GM18951 (cell line): ENCODE measurements at regions not wholly inside any gene's neighbourhood (a gene's known extent, or its start where the extent isn't known, plus 50 kb on each side); places are given as distances from the start of the nearest gene placed in this dataset.

Experiments
- POLR2A ChIP-seq: IDR thresholded peaks from 4 replicates; pipeline ENCODE4 v1.6.1; 2011; ENCODE audit warnings: mild to moderate bottlenecking; ENCODE audit not compliant: insufficient read length, insufficient read depth; ENCODE audit errors: extremely low read depth
- in situ Hi-C: fragments of 300-500 bp; cut with MboI; formaldehyde crosslinking; loops from one replicate; pipeline ENCODE4 v1.12.0; 2022; ENCODE audit warnings: low sequenced_read_pairs, mixed read lengths, inconsistent platforms; ENCODE audit not compliant: unreplicated experiment

GRCh38 chr17:71821511-71821910 is 299.3 kb upstream of the SOX9 start:
- in situ Hi-C loops, result no loop called here
- no peak for TF ChIP-seq POLR2A

GRCh38 chr17:71824671-71825070 is 296.1 kb upstream of the SOX9 start:
- no peak for TF ChIP-seq POLR2A
- in situ Hi-C loops, result no loop called here

- TF ChIP-seq POLR2A, result no peak
- in situ Hi-C loops, result no loop called here
Observed at GRCh38 chr17:71825687-71826086, 295.1 kb upstream of the SOX9 start.

GRCh38 chr17:71828182-71828596 is 292.6 kb upstream of the SOX9 start:
- TF ChIP-seq POLR2A, result no peak
- in situ Hi-C loops, result no loop called here

GRCh38 chr17:71830866-71831265 is 290.0 kb upstream of the SOX9 start:
- in situ Hi-C loops, result no loop called here

GRCh38 chr17:71842986-71843385 is 277.8 kb upstream of the SOX9 start:
- TF ChIP-seq POLR2A, result no peak
- in situ Hi-C loops, result no loop called here

More at GRCh38 chr17:71830866-71831265, 290.0 kb upstream of the SOX9 start:
- TF ChIP-seq POLR2A, result no peak

GRCh38 chr17:71845337-71845736 is 275.5 kb upstream of the SOX9 start:
- in situ Hi-C loops, result no loop called here
- no peak for TF ChIP-seq POLR2A

GRCh38 chr17:71846561-71847110 is 274.2 kb upstream of the SOX9 start:
- in situ Hi-C loops, result no loop called here
- no peak for TF ChIP-seq POLR2A

- in situ Hi-C loops, result no loop called here
- no peak for TF ChIP-seq POLR2A
Observed at GRCh38 chr17:71849783-71850768, 270.7 kb upstream of the SOX9 start.

- in situ Hi-C loops, result no loop called here
- TF ChIP-seq POLR2A, result no peak
Observed at GRCh38 chr17:71850812-71851211, 270.0 kb upstream of the SOX9 start.

- no peak for TF ChIP-seq POLR2A
- in situ Hi-C loops, result no loop called here
Observed at GRCh38 chr17:71855010-71855409, 265.8 kb upstream of the SOX9 start.

GRCh38 chr17:71864755-71865154 is 256.1 kb upstream of the SOX9 start:
- no peak for TF ChIP-seq POLR2A
- in situ Hi-C loops, result no loop called here

GRCh38 chr17:71866095-71866494 is 254.7 kb upstream of the SOX9 start:
- in situ Hi-C loops, result no loop called here
- no peak for TF ChIP-seq POLR2A

GRCh38 chr17:71869293-71869692 is 251.5 kb upstream of the SOX9 start:
- in situ Hi-C loops, result no loop called here
- TF ChIP-seq POLR2A, result no peak
